LNCaP clone FGC (cell line): ENCODE measurements at regions not wholly inside any gene's neighbourhood (a gene's known extent, or its start where the extent isn't known, plus 50 kb on each side); places are given as distances from the start of the nearest gene placed in this dataset.

Experiments used
- DNase-seq: peaks from one replicate; pipeline ENCODE4 v3.0.0-alpha.2; 2011; ENCODE audit warnings: low read depth
- H3K4me3 ChIP-seq: 2 replicates; pipeline ENCODE4 v1.5.1; 2011; ENCODE audit warnings: mild to moderate bottlenecking, low read depth, low read length, control low read depth
- TF ChIP-seq, protein P1 (sequence below): IDR thresholded peaks from 2 replicates; pipeline ENCODE4 v1.5.1; 2012; ENCODE audit warnings: mild to moderate bottlenecking; ENCODE audit not compliant: control insufficient read depth, insufficient read depth; ENCODE audit errors: extremely low read depth

DNA sequence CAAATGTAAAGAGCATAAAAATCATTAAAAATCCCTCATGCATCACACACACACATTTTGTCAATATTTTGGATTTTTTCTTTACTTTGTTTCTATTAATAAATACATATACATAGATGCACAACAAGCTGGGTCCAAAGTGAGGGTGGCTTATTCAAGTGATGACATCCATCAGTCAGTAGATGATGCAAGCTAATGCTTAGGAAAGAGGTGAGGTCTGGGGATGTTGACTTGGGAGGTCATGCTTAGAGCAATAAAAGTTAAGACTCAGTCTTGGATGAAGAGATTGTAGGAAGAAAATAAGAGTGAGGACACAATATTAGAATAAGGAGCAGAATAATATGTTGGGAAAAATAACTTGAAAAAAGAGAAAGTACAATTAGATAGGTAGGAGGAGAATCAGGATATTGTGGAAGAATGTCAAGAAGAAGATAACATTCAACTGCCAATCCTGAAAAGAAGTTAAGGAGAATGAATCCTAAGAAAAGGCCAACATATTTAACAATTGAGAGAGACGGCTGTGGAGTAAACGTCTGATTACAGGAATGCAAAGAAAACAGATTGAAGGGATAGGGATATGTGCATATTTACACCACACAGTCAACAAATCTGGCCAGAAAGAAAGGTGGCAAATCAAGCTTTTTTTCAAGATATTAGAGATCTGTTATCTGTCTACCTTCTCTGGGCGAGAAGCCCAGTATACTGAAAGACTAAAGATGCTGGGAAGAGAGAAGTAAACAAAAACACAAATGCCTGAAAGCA is 111.0 kb upstream of the TJP1 start:
- DNase-seq: no peak
- no peak overlapping the region for H3K4me3 ChIP-seq
- TF ChIP-seq, protein P1, sequence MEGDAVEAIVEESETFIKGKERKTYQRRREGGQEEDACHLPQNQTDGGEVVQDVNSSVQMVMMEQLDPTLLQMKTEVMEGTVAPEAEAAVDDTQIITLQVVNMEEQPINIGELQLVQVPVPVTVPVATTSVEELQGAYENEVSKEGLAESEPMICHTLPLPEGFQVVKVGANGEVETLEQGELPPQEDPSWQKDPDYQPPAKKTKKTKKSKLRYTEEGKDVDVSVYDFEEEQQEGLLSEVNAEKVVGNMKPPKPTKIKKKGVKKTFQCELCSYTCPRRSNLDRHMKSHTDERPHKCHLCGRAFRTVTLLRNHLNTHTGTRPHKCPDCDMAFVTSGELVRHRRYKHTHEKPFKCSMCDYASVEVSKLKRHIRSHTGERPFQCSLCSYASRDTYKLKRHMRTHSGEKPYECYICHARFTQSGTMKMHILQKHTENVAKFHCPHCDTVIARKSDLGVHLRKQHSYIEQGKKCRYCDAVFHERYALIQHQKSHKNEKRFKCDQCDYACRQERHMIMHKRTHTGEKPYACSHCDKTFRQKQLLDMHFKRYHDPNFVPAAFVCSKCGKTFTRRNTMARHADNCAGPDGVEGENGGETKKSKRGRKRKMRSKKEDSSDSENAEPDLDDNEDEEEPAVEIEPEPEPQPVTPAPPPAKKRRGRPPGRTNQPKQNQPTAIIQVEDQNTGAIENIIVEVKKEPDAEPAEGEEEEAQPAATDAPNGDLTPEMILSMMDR: no peak

DNA sequence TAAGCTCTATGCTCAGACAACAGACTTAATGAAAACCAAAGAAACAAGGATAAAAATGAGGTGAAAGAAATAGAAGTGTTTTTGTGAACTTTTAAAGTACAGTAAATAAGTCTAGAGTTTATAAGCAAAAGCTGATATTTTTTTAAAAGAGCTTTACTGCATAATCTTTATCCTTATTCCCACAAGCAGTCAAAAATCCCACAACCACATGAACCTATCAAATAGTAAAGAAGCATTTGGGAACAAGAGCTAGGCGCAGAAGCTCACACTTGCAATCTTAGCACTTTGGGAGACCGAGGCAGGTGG is 103.8 kb upstream of the TJP1 start:
- H3K4me3 ChIP-seq: no peak overlapping the region
- DNase-seq: no peak
- TF ChIP-seq, protein P1: no peak

DNA sequence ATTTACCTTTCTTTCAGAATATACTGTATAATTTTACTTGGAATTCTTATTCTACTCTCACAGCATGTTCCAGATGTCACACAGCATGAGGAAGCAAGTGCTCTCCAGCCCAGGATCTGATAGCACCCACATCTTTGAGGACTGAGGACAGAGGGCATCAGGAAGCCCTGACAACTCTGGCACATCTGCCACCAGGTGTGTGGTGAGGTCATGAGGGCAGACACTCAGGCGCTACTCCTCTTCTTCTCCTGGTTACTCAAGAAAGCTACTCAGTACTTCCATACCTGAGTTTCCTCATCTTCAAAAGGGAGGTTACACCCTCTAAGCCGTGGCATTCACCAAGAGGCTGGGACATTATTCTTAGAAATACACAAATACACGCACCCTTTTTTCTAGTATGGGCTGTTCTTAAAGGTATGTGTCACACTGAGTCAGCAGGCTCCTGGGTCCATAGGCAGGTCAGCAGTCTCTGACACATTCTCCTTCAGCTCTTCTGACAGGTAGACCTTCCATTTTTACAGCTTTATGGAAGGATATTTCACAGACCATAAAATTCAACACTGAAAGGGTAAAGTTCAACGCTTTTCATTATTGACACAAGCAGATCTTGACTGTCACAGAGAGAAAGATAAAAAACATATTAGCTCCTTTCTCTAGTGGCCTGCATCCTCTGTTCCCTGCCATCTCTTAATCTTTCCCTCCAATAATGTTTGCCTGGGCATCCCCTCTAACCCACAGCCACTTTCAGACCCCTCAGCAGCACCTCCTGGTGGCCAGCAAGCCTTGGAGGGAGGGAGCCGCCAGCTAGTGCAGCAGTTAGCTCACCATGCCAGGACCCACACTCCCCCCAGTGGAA is 103.2 kb upstream of the TJP1 start:
- TF ChIP-seq, protein P1: peak; percentile 50

DNA sequence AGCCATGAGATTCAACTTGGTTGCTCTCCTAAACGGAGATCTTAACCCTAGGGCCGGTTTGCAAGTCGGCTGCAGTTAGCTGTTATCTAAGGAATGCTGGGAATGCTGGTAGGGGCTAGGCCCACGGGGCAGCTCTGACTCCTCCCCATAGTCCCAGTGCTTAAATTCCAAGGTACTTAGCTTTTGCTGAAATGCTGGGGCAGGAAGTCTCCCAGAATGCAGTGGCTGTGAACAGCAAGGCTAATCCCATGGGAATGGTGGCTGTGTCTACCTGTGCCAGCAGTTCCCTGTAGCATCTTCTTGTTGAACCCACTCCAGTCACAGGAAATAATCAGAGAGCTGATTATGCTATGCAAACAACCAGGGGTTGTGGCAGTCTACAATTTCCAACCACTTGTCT is 102.5 kb upstream of the TJP1 start:
- no peak overlapping the region for H3K4me3 ChIP-seq
- TF ChIP-seq, protein P1: no peak
- no peak for DNase-seq

More for the DNA sequence above, 103.2 kb upstream of the TJP1 start:
- H3K4me3 ChIP-seq: no peak overlapping the region
- no peak for DNase-seq

DNA sequence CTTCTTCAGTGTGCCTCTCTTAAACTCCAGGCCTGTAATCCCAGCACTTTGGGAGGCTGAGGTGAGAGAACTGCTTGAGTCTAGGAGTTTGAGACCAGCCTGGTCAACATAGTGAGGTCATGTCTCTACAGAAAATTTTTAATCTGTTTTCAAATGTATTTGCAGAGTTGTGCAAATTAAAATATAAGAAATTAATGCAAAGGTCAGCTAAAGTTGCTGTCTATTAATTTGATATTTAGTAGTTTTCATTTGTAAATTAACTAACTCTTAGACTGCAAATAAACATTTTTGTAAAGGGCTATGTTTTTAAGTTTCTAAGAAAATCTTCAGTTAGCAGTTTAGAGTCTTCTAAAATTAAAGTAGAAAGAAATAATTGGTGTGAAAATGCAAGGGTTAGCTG is 99.9 kb upstream of the TJP1 start:
- H3K4me3 ChIP-seq: no peak overlapping the region
- TF ChIP-seq, protein P1: no peak
- DNase-seq: no peak

DNA sequence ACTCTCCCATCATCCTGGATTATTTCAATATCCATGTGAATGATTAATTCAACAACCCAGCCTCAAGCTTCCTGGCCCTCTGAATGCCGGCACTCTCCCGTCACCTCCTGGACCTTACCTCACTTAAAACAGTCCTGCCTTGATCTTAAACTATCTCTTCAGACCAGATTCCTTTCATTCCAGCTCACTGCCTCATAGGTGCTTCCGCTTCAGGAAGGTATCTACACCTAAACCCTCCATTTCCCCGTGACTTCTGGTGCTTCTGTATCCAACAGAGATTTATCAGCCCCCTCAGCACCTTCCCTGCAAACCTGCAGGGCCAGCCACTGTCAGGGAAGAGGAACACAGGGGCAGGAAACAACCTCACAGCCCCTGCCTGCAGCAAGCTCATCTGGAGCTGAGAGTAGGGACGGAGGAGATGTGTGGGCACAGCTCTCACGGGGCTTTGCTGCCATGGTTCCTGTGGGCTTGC is 98.9 kb upstream of the TJP1 start:
- TF ChIP-seq, protein P1: no peak
- DNase-seq: no peak
- H3K4me3 ChIP-seq: no peak overlapping the region
